Naive B cell (primary cell): ENCODE measurements at regions not wholly inside any gene's neighbourhood (a gene's known extent, or its start where the extent isn't known, plus 50 kb on each side); places are given as distances from the start of the nearest gene placed in this dataset.
"Not testable (repeated sequence)": the region's sequence is repeated elsewhere in the genome, so short reads cannot be mapped to it uniquely, and the experiment has no call there.

ENCODE experiments used
- ATAC-seq, 2 donors: fragments of 150-1000 bp; cut with Tn5 transposase; 2 replicates each; pipeline ENCODE4 v1.10.0; 2021; ENCODE audit warnings: low read depth in 2 of 2, mild to moderate bottlenecking in 2 of 2, moderate library complexity in 2 of 2
- DNase-seq: peaks from one replicate; pipeline ENCODE4 v3.0.0; 2022
- H3K27ac Mint-ChIP-seq, 6 donors: one replicate each; pipeline ENCODE4 v1.8.0; 2020 to 2022; ENCODE audit warnings: mild to moderate bottlenecking in 6 of 6, mixed read lengths in 6 of 6, moderate library complexity in 5 of 6, inconsistent platforms in 2 of 6
- H3K27me3 Mint-ChIP-seq, 3 donors: one replicate each; pipeline ENCODE4 v1.8.0; 2021 to 2022; ENCODE audit warnings: mixed read lengths in 3 of 3, mild to moderate bottlenecking in 1 of 3
- H3K36me3 Mint-ChIP-seq, 2 donors: one replicate each; pipeline ENCODE4 v1.8.0; 2020 to 2022; ENCODE audit warnings: mixed read lengths in 2 of 2, inconsistent platforms in 1 of 2, mild to moderate bottlenecking in 1 of 2
- H3K4me1 Mint-ChIP-seq, 3 donors: one replicate each; pipeline ENCODE4 v1.8.0; 2020 to 2022; ENCODE audit warnings: mixed read lengths in 3 of 3, inconsistent platforms in 1 of 3, mild to moderate bottlenecking in 1 of 3, moderate library complexity in 1 of 3
- H3K4me3 Mint-ChIP-seq, 8 donors: one replicate each; pipeline ENCODE4 v1.8.0; 2020 to 2022; ENCODE audit warnings: mild to moderate bottlenecking in 8 of 8, mixed read lengths in 8 of 8, moderate library complexity in 8 of 8, inconsistent platforms in 2 of 8
- H3K9me3 Mint-ChIP-seq, 7 donors: one replicate each; pipeline ENCODE4 v1.8.0; 2020 to 2022; ENCODE audit warnings: mixed read lengths in 7 of 7, mild to moderate bottlenecking in 5 of 7, inconsistent platforms in 2 of 7, moderate library complexity in 1 of 7

DNA sequence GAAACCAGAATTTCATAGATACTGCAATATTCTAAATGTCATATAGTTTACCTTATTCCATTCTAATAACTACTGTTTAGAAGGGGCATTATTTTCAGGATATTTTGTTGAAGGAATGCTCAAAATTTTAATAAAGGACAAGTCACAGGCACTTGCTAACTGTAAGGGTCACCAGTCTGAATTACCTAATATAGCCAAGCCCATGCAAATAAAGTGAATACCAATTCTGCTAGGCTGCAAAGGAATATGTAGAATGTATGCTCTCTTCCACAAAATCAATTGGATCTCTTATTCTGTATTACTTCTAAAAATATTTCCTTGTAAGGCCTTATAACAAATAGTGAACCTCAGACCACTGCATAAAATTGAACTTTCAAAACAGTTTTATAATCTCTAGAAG, 52.3 kb upstream of the FAT4 start:
- no peaks in the 10 kb centered on the region for H3K27me3 Mint-ChIP-seq
- H3K4me3 Mint-ChIP-seq = no peak overlapping the region
- H3K4me1 Mint-ChIP-seq = no peaks in the 10 kb centered on the region
- no peak for DNase-seq
- no peaks in the 10 kb centered on the region for H3K9me3 Mint-ChIP-seq
- H3K27ac Mint-ChIP-seq = no peak overlapping the region
- no peaks in the 10 kb centered on the region for H3K36me3 Mint-ChIP-seq
- no peak for ATAC-seq

DNA sequence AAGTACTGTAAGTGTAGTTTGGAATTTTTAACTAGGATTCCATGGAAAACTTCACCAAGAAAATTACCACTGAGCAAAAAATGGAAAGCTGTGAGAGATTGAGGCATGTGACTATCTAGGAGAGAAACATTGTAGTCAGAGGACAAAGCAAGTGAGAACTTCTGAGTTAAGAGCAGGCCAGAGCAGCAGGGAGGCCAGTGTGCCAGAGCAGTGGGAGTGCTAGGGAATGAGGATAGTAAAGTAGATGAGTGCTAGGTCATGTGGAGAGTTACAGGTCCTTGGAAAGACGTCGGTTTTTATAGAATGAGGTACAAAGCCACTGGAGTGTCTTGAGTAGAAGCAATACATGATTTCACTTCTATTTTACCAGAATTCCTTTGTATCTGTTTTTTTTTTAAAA, 52.7 kb upstream of the FAT4 start:
- no peak for ATAC-seq
- H3K4me3 Mint-ChIP-seq = no peak overlapping the region

DNA sequence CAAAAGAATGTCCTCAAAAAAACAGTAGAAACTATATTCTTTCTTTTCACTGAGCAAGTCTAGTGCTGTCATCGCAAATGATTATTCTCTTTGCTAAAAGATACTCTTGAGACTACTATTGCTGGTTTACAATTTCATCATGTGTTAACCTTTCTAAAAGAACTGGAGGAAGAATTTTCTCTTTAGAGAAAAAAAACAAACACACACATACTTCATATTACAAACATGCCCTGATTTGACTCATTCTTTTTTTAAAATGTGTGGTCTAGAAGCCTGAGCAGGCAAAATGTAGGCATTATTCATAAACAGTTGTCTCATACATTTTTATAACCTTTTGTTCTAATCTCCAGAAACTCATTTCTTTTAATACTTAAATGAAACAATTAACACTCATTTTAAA, 60.6 kb upstream of the FAT4 start:
- H3K9me3 Mint-ChIP-seq = no peaks in the 10 kb centered on the region
- no peaks in the 10 kb centered on the region for H3K4me1 Mint-ChIP-seq
- ATAC-seq = no peak
- no peak overlapping the region for H3K4me3 Mint-ChIP-seq
- H3K27me3 Mint-ChIP-seq = no peaks in the 10 kb centered on the region
- DNase-seq = no peak
- no peaks in the 10 kb centered on the region for H3K36me3 Mint-ChIP-seq
- no peak overlapping the region for H3K27ac Mint-ChIP-seq

More for the DNA sequence above, 52.7 kb upstream of the FAT4 start:
- no peak for DNase-seq
- no peaks in the 10 kb centered on the region for H3K36me3 Mint-ChIP-seq
- H3K4me1 Mint-ChIP-seq = no peaks in the 10 kb centered on the region
- no peaks in the 10 kb centered on the region for H3K27me3 Mint-ChIP-seq
- H3K9me3 Mint-ChIP-seq = no peaks in the 10 kb centered on the region
- no peak overlapping the region for H3K27ac Mint-ChIP-seq

GRCh38 chr4:125244848-125245450, 69.8 kb upstream of the FAT4 start:
- Mint-ChIP-seq H3K9me3 (no peaks in the 10 kb centered on the region), H3K27ac (no peak overlapping the region), H3K4me3 (no peak overlapping the region), H3K4me1 (no peaks in the 10 kb centered on the region), H3K36me3 (no peaks in the 10 kb centered on the region), H3K27me3 (no peaks in the 10 kb centered on the region)
- no peak for ATAC-seq
- no peak for DNase-seq

DNA sequence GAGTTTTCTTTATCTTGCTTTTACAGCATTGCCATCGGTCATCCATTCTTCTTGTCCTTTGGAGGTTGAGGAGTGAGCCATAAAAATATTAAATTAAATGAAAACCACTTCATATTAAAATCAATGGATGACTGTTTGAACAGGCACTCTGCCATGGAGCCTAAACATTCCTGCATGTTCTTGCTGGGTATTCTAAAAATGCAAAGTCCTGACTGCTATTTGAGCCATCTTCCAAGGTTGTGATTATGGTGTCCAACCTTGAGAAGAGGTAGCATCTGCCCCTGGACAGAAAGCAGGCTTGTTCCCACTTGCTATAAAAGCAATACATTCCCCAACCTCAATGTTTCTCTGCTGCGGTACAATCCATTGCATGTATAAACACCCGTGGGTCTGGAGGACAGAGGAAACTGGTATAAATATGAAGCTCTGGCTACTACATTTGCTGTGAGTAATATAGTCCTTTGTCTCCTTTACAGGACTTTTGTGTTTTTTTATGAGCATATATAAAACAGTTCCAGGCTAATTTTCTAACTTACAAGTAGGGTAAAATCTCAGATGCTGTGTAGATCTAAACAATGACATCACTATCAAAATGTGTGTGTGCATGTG, 70.9 kb upstream of the FAT4 start:
- no peak for ATAC-seq
- H3K4me1 Mint-ChIP-seq = no peaks in the 10 kb centered on the region
- H3K27ac Mint-ChIP-seq = no peak overlapping the region
- no peak overlapping the region for H3K4me3 Mint-ChIP-seq
- no peaks in the 10 kb centered on the region for H3K27me3 Mint-ChIP-seq
- no peaks in the 10 kb centered on the region for H3K9me3 Mint-ChIP-seq
- no peaks in the 10 kb centered on the region for H3K36me3 Mint-ChIP-seq
- DNase-seq = no peak

GRCh38 chr4:125235971-125236370, 78.8 kb upstream of the FAT4 start:
- Mint-ChIP-seq H3K9me3 (peaks cover 0 to 2% (median 0%) of the 10 kb centered on the region in 7 donors), H3K27me3 (no peaks in the 10 kb centered on the region), H3K4me1 (no peaks in the 10 kb centered on the region), H3K27ac (no peak overlapping the region), H3K36me3 (no peaks in the 10 kb centered on the region), H3K4me3 (no peak overlapping the region)
- DNase-seq (no peak), ATAC-seq (no peak)

GRCh38 chr4:125231661-125232060, 83.1 kb upstream of the FAT4 start:
- no peaks in the 10 kb centered on the region for H3K4me1 Mint-ChIP-seq
- ATAC-seq (no peak), DNase-seq (no peak)
- H3K27ac Mint-ChIP-seq = no peak overlapping the region
- no peaks in the 10 kb centered on the region for H3K27me3 Mint-ChIP-seq
- H3K36me3 Mint-ChIP-seq = no peaks in the 10 kb centered on the region
- H3K9me3 Mint-ChIP-seq = peaks cover 0 to 7% (median 0%) of the 10 kb centered on the region in 7 donors
- H3K4me3 Mint-ChIP-seq = no peak overlapping the region

GRCh38 chr4:125229596-125230058, 85.1 kb upstream of the FAT4 start:
- peaks cover 0 to 7% (median 0%) of the 10 kb centered on the region in 7 donors for H3K9me3 Mint-ChIP-seq
- no peaks in the 10 kb centered on the region for H3K36me3 Mint-ChIP-seq
- H3K27me3 Mint-ChIP-seq = no peaks in the 10 kb centered on the region
- H3K27ac Mint-ChIP-seq = no peak overlapping the region
- ATAC-seq (no peak), DNase-seq (no peak)
- no peak overlapping the region for H3K4me3 Mint-ChIP-seq
- H3K4me1 Mint-ChIP-seq = no peaks in the 10 kb centered on the region

GRCh38 chr4:125225806-125226205, 88.9 kb upstream of the FAT4 start:
- DNase-seq (no peak), ATAC-seq (no peak)
- H3K4me3 Mint-ChIP-seq = no peak overlapping the region
- H3K36me3 Mint-ChIP-seq = no peaks in the 10 kb centered on the region
- H3K27me3 Mint-ChIP-seq = no peaks in the 10 kb centered on the region
- H3K27ac Mint-ChIP-seq = no peak overlapping the region
- H3K9me3 Mint-ChIP-seq = peaks cover 0 to 5% (median 0%) of the 10 kb centered on the region in 7 donors
- no peaks in the 10 kb centered on the region for H3K4me1 Mint-ChIP-seq

GRCh38 chr4:125200556-125200955, 114.2 kb upstream of the FAT4 start:
- Mint-ChIP-seq H3K36me3 (no peaks in the 10 kb centered on the region), H3K9me3 (peaks cover 0 to 9% (median 4%) of the 10 kb centered on the region in 7 donors), H3K27me3 (no peaks in the 10 kb centered on the region), H3K4me1 (no peaks in the 10 kb centered on the region), H3K27ac (peak overlapping the region in 1 of 6 donors; percentile 44), H3K4me3 (no peak overlapping the region)
- no peak for ATAC-seq
- DNase-seq = no peak

DNA sequence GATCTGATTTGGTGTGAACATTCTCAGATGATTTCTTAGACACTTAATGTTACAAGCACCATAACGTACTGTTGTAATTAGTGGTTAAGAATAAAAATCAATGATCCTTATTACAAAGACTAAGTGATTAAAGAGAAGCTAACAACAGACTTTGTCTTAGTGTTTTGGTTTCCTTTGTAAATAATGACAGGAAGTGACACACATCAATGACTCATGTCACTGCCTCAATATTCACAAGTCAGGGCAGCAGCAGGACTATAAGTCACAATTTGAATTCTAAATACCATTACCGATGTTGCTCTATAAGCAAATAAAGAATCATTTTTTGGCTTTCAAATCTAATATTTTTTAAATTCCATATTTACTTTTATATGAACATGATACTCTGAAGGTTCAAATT, 115.8 kb upstream of the FAT4 start:
- H3K27ac Mint-ChIP-seq = no peak overlapping the region
- H3K4me1 Mint-ChIP-seq = no peaks in the 10 kb centered on the region
- H3K9me3 Mint-ChIP-seq = peaks cover 0 to 8% (median 3%) of the 10 kb centered on the region in 7 donors
- ATAC-seq (no peak), DNase-seq (no peak)
- H3K4me3 Mint-ChIP-seq = no peak overlapping the region
- H3K27me3 Mint-ChIP-seq = no peaks in the 10 kb centered on the region
- no peaks in the 10 kb centered on the region for H3K36me3 Mint-ChIP-seq

GRCh38 chr4:125191874-125192459, 122.8 kb upstream of the FAT4 start:
- H3K4me3 Mint-ChIP-seq, ATAC-seq, H3K36me3 Mint-ChIP-seq, DNase-seq, H3K4me1 Mint-ChIP-seq, H3K27me3 Mint-ChIP-seq, H3K27ac Mint-ChIP-seq, H3K9me3 Mint-ChIP-seq: not testable (repeated sequence)

- Mint-ChIP-seq H3K27me3 (no peaks in the 10 kb centered on the region), H3K36me3 (no peaks in the 10 kb centered on the region), H3K27ac (no peak overlapping the region), H3K4me3 (no peak overlapping the region), H3K9me3 (peaks cover 0 to 2% (median 0%) of the 10 kb centered on the region in 7 donors), H3K4me1 (no peaks in the 10 kb centered on the region)
- no peak for DNase-seq
- no peak for ATAC-seq
These were observed 123.5 kb upstream of the FAT4 start for GRCh38 chr4:125191232-125191631.
